ENCODE measurements at regions not wholly inside any gene's neighbourhood (a gene's known extent, or its start where the extent isn't known, plus 50 kb on each side); places are given as distances from the start of the nearest gene placed in this dataset.
"Not testable (repeated sequence)": the region's sequence is repeated elsewhere in the genome, so short reads cannot be mapped to it uniquely, and the experiment has no call there.

- H3K79me1 ChIP-seq (replicated peaks; ENCODE audit: low read length, poor library complexity, severe bottlenecking); H2BK15ac ChIP-seq (ENCODE audit: low read depth, poor library complexity, severe bottlenecking); H2AFZ ChIP-seq (ENCODE audit: low read depth, low read length); H3K9me3 ChIP-seq (ENCODE audit: control insufficient read depth, low read length); H3K9ac ChIP-seq (ENCODE audit: low read length); H3K27ac ChIP-seq (ENCODE audit: low read length, poor library complexity, severe bottlenecking); H4K91ac ChIP-seq (ENCODE audit: low read length); H2BK12ac ChIP-seq (ENCODE audit: low read length in 2 of 2); H3K4me3 ChIP-seq (ENCODE audit: insufficient read depth in 1 of 2, low read depth in 1 of 2, low read length in 2 of 2); H3K4me2 ChIP-seq (ENCODE audit: low read length, poor library complexity, severe bottlenecking); H3K23ac ChIP-seq (ENCODE audit: low read length in 2 of 2); H2BK120ac ChIP-seq (ENCODE audit: low read depth, low read length); H3K14ac ChIP-seq (ENCODE audit: low read length in 2 of 2); H2BK5ac ChIP-seq (ENCODE audit: low read depth, low read length, poor library complexity, severe bottlenecking); H3K27me3 ChIP-seq (ENCODE audit: control insufficient read depth in 1 of 2, insufficient read depth in 1 of 2, low read length in 2 of 2); H2AK5ac ChIP-seq (ENCODE audit: low read length, severe bottlenecking); H3K36me3 ChIP-seq (ENCODE audit: control insufficient read depth in 1 of 2, insufficient read depth in 2 of 2, low read depth in 1 of 2, low read length in 2 of 2); H3K4me1 ChIP-seq (ENCODE audit: control insufficient read depth, insufficient read depth, low read depth, low read length): not testable (repeated sequence)
- peak overlapping the region; percentile 54 for H4K8ac ChIP-seq (ENCODE audit: low read length)
- 67% methylated on average over 6 of the region's 6 CpGs for WGBS
- peak overlapping the region in 1 of 2 experiments; percentile 51 for H3K4ac ChIP-seq (ENCODE audit: low read depth in 1 of 2, low read length in 2 of 2)
- DNase-seq = peak; percentile 38
- H3K18ac ChIP-seq (ENCODE audit: low read depth in 1 of 2, low read length in 2 of 2) = peak overlapping the region; percentile 54 to 66
Measured at GRCh38 chr1:65554086-65554764, 133.8 kb downstream of the LEPR start.

DNA sequence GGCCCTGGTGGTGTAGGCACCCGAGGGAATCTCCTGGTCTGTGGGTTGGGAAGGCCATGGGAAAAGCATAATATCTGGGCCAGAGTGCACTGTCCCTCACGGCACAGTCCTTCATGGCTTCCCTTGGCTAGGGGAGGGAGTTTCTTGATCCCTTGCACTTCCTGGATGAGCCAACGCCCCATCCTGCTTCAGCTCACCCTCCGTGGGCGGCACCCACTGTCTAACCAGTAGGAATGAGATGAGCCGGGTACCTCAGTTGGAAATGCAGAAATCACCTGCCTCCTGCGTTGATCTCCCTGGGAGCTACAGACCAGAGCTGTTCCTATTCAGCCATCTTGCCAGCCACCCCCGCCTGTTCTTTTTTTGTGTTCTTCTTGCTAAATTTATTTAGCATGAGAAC, 134.4 kb downstream of the LEPR start:
- Histone ChIP-seq H2BK5ac (ENCODE audit: low read depth, low read length, poor library complexity, severe bottlenecking) (no peak overlapping the region), H3K27me3 (ENCODE audit: control insufficient read depth in 1 of 2, insufficient read depth in 1 of 2, low read length in 2 of 2) (no peaks in the 10 kb centered on the region), H2AFZ (ENCODE audit: low read depth, low read length) (no peak overlapping the region), H2BK12ac (ENCODE audit: low read length in 2 of 2) (peak overlapping the region in 1 of 2 experiments; percentile 21), H3K36me3 (ENCODE audit: control insufficient read depth in 1 of 2, insufficient read depth in 2 of 2, low read depth in 1 of 2, low read length in 2 of 2) (no peaks in the 10 kb centered on the region), H2BK15ac (ENCODE audit: low read depth, poor library complexity, severe bottlenecking) (no peak overlapping the region), H3K4me1 (ENCODE audit: control insufficient read depth, insufficient read depth, low read depth, low read length) (peaks cover 4% of the 10 kb centered on the region), H3K9ac (ENCODE audit: low read length) (no peak overlapping the region), H2BK120ac (ENCODE audit: low read depth, low read length) (no peak overlapping the region), H3K9me3 (ENCODE audit: control insufficient read depth, low read length) (peaks cover 6% of the 10 kb centered on the region), H3K4ac (ENCODE audit: low read depth in 1 of 2, low read length in 2 of 2) (peak overlapping the region in 1 of 2 experiments; percentile 57), H3K4me2 (ENCODE audit: low read length, poor library complexity, severe bottlenecking) (no peak overlapping the region), H3K79me1 (replicated peaks; ENCODE audit: low read length, poor library complexity, severe bottlenecking) (peaks cover 8% of the 10 kb centered on the region), H4K8ac (ENCODE audit: low read length) (peak overlapping the region; percentile 52), H3K4me3 (ENCODE audit: insufficient read depth in 1 of 2, low read depth in 1 of 2, low read length in 2 of 2) (no peak overlapping the region), H4K91ac (ENCODE audit: low read length) (no peak overlapping the region), H3K18ac (ENCODE audit: low read depth in 1 of 2, low read length in 2 of 2) (peak overlapping the region in 1 of 2 experiments; percentile 55), H2AK5ac (ENCODE audit: low read length, severe bottlenecking) (no peak overlapping the region), H3K27ac (ENCODE audit: low read length, poor library complexity, severe bottlenecking) (no peak overlapping the region), H3K14ac (ENCODE audit: low read length in 2 of 2) (no peak overlapping the region), H3K23ac (ENCODE audit: low read length in 2 of 2) (no peak overlapping the region)
- WGBS = 97% methylated on average over 7 of the region's 8 CpGs
- no peak for DNase-seq

DNA sequence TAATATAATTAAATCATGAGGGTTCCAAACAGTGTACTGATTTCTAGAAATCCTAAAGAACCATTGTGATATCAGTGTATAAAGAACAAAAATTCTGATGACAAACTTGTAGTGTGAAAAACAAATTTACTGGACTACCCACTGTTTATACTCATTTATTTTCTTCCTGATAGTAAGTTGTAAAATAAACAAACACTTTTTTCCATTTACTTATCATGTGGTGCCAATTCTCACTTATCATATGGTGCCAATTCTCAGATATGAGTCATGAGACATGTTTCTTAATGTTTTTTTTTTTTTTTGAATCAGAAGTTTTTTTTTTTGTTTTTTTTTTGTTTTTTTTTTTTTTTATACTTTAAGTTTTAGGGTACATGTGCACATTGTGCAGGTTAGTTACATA, 137.7 kb downstream of the LEPR start:
- Histone ChIP-seq H3K23ac (ENCODE audit: low read length in 2 of 2) (no peak overlapping the region), H3K27me3 (ENCODE audit: control insufficient read depth in 1 of 2, insufficient read depth in 1 of 2, low read length in 2 of 2) (no peaks in the 10 kb centered on the region), H4K8ac (ENCODE audit: low read length) (no peak overlapping the region), H3K4ac (ENCODE audit: low read depth in 1 of 2, low read length in 2 of 2) (no peak overlapping the region), H3K4me2 (ENCODE audit: low read length, poor library complexity, severe bottlenecking) (no peak overlapping the region), H2BK12ac (ENCODE audit: low read length in 2 of 2) (no peak overlapping the region), H2BK15ac (ENCODE audit: low read depth, poor library complexity, severe bottlenecking) (no peak overlapping the region), H3K4me3 (ENCODE audit: insufficient read depth in 1 of 2, low read depth in 1 of 2, low read length in 2 of 2) (no peak overlapping the region), H3K27ac (ENCODE audit: low read length, poor library complexity, severe bottlenecking) (no peak overlapping the region), H2BK5ac (ENCODE audit: low read depth, low read length, poor library complexity, severe bottlenecking) (no peak overlapping the region), H3K18ac (ENCODE audit: low read depth in 1 of 2, low read length in 2 of 2) (no peak overlapping the region), H2BK120ac (ENCODE audit: low read depth, low read length) (no peak overlapping the region), H2AFZ (ENCODE audit: low read depth, low read length) (no peak overlapping the region), H3K4me1 (ENCODE audit: control insufficient read depth, insufficient read depth, low read depth, low read length) (peaks cover 4% of the 10 kb centered on the region), H3K36me3 (ENCODE audit: control insufficient read depth in 1 of 2, insufficient read depth in 2 of 2, low read depth in 1 of 2, low read length in 2 of 2) (no peaks in the 10 kb centered on the region), H3K9ac (ENCODE audit: low read length) (no peak overlapping the region), H3K14ac (ENCODE audit: low read length in 2 of 2) (no peak overlapping the region), H4K91ac (ENCODE audit: low read length) (no peak overlapping the region), H3K79me1 (replicated peaks; ENCODE audit: low read length, poor library complexity, severe bottlenecking) (peaks cover 8% of the 10 kb centered on the region), H2AK5ac (ENCODE audit: low read length, severe bottlenecking) (no peak overlapping the region), H3K9me3 (ENCODE audit: control insufficient read depth, low read length) (peaks cover 6% of the 10 kb centered on the region)
- no peak for DNase-seq

DNA sequence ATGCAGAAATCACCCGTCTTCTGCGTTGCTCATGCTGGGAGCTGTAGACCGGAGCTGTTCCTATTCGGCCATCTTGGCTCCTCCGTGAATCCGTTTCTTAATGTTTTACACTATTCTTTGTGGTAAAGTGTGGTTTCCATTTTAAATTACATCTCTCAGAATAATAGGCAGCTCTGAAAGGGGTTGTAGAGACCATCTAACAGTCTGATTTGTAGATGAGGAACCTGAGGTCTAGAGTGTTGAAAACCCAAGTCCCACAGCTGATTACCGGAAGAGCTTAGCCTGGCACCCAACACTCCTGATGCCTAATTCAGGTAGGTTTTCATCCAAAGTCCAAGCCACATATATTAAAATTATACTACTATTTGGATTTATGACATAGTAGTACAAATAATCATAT, 144.0 kb downstream of the LEPR start:
- no peak overlapping the region for H3K27ac ChIP-seq (ENCODE audit: low read length, poor library complexity, severe bottlenecking)
- no peak overlapping the region for H2AFZ ChIP-seq (ENCODE audit: low read depth, low read length)
- H3K79me1 ChIP-seq (replicated peaks; ENCODE audit: low read length, poor library complexity, severe bottlenecking) = no peaks in the 10 kb centered on the region
- H3K4me2 ChIP-seq (ENCODE audit: low read length, poor library complexity, severe bottlenecking) = no peak overlapping the region
- no peaks in the 10 kb centered on the region for H3K9me3 ChIP-seq (ENCODE audit: control insufficient read depth, low read length)
- no peak overlapping the region for H4K8ac ChIP-seq (ENCODE audit: low read length)
- H3K18ac ChIP-seq (ENCODE audit: low read depth in 1 of 2, low read length in 2 of 2) = no peak overlapping the region
- no peak overlapping the region for H2BK12ac ChIP-seq (ENCODE audit: low read length in 2 of 2)
- no peaks in the 10 kb centered on the region for H3K27me3 ChIP-seq (ENCODE audit: control insufficient read depth in 1 of 2, insufficient read depth in 1 of 2, low read length in 2 of 2)
- no peak overlapping the region for H2BK5ac ChIP-seq (ENCODE audit: low read depth, low read length, poor library complexity, severe bottlenecking)
- H3K4me3 ChIP-seq (ENCODE audit: insufficient read depth in 1 of 2, low read depth in 1 of 2, low read length in 2 of 2) = no peak overlapping the region
- 0% methylated on average over 1 of the region's 7 CpGs for WGBS
- H3K14ac ChIP-seq (ENCODE audit: low read length in 2 of 2) = no peak overlapping the region
- H2BK120ac ChIP-seq (ENCODE audit: low read depth, low read length) = peak overlapping the region; percentile 61
- H3K9ac ChIP-seq (ENCODE audit: low read length) = no peak overlapping the region
- H3K36me3 ChIP-seq (ENCODE audit: control insufficient read depth in 1 of 2, insufficient read depth in 2 of 2, low read depth in 1 of 2, low read length in 2 of 2) = no peaks in the 10 kb centered on the region
- no peak overlapping the region for H4K91ac ChIP-seq (ENCODE audit: low read length)
- H3K23ac ChIP-seq (ENCODE audit: low read length in 2 of 2) = no peak overlapping the region
- no peaks in the 10 kb centered on the region for H3K4me1 ChIP-seq (ENCODE audit: control insufficient read depth, insufficient read depth, low read depth, low read length)
- H3K4ac ChIP-seq (ENCODE audit: low read depth in 1 of 2, low read length in 2 of 2) = no peak overlapping the region
- no peak for DNase-seq
- H2BK15ac ChIP-seq (ENCODE audit: low read depth, poor library complexity, severe bottlenecking) = no peak overlapping the region
- no peak overlapping the region for H2AK5ac ChIP-seq (ENCODE audit: low read length, severe bottlenecking)
